Kidney (tissue), 13 donors: ENCODE measurements at regions not wholly inside any gene's neighbourhood (a gene's known extent, or its start where the extent isn't known, plus 50 kb on each side); places are given as distances from the start of the nearest gene placed in this dataset.

Experiments used
- DNase-seq, 5 donors: peaks; one replicate each; pipeline ENCODE4 v3.0.0-alpha.2; 2013 to 2020
- FAIRE-seq: peaks from 2 replicates; lab custom pipeline; 2012; peaks lifted over from hg19 to GRCh38; lab: Jason Lieb, UNC
- H3K27ac ChIP-seq, 2 donors: one replicate each; pipeline ENCODE4 v1.7.0; 2013; ENCODE audit warnings: low read depth in 2 of 2, low read length in 2 of 2, inconsistent platforms in 1 of 2
- H3K27me3 ChIP-seq: one replicate; pipeline ENCODE4 v1.7.1; 2013; ENCODE audit warnings: low read length, inconsistent platforms; ENCODE audit not compliant: control insufficient read depth, insufficient read depth
- H3K36me3 ChIP-seq, 3 donors: one replicate each; pipeline versions ENCODE4 v1.7.0 to v1.7.1; 2013; ENCODE audit warnings: low read length in 3 of 3, control low read depth in 1 of 3, inconsistent platforms in 1 of 3; ENCODE audit not compliant: insufficient read depth in 3 of 3, control insufficient read depth in 2 of 3
- H3K4me1 ChIP-seq, 3 donors: one replicate each; pipeline versions ENCODE4 v1.7.0 to v1.7.1; 2013; ENCODE audit warnings: low read length in 3 of 3, inconsistent platforms in 1 of 3, low read depth in 1 of 3; ENCODE audit not compliant: control insufficient read depth in 2 of 3, insufficient read depth in 2 of 3
- H3K4me3 ChIP-seq, 3 donors: one replicate each; pipeline versions ENCODE4 v1.7.0 to v1.8.1; 2013; ENCODE audit warnings: low read length in 3 of 3, control low read depth in 1 of 3, inconsistent platforms in 1 of 3
- H3K9ac ChIP-seq, 3 donors: one replicate each; pipeline versions ENCODE4 v1.7.0 to v1.7.1; 2013; ENCODE audit warnings: low read length in 3 of 3, control low read depth in 1 of 3, inconsistent platforms in 1 of 3
- H3K9me3 ChIP-seq, 3 donors: one replicate each; pipeline versions ENCODE4 v1.7.0 to v1.7.1; 2013; ENCODE audit warnings: low read length in 3 of 3, control low read depth in 1 of 3, inconsistent platforms in 1 of 3; ENCODE audit not compliant: control insufficient read depth in 2 of 3, insufficient read depth in 1 of 3
- CTCF ChIP-seq: IDR thresholded peaks from 3 replicates; pipeline ENCODE4 v1.5.1; 2012; ENCODE audit warnings: mild to moderate bottlenecking, moderate library complexity, borderline replicate concordance; ENCODE audit not compliant: insufficient read depth; ENCODE audit errors: extremely low read depth
- intact Hi-C: fragments of 100-400 bp; cut with DNase I; formaldehyde crosslinking; loops from one replicate; pipeline ENCODE4 v1.11.1; 2022
- donor health status: control.
- donor health status: control.
- donor health status: control.
- donor health status: control.
- donor health status: control.
- donor health status: DM: yes; HTN: yes; CAD: no.
- donor health status: Normal renal cell carcinoma (clear cell type).

GRCh38 chr3:156764751-156765150, 61.4 kb upstream of the LEKR1 start:
- H3K27ac ChIP-seq: no peak overlapping the region
- FAIRE-seq (no peak), DNase-seq (no peak)
- H3K4me3 ChIP-seq: no peak overlapping the region
- no peaks in the 10 kb centered on the region for H3K36me3 ChIP-seq
- H3K9ac ChIP-seq: no peak overlapping the region
- TF ChIP-seq CTCF: no peak
- no peaks in the 10 kb centered on the region for H3K27me3 ChIP-seq
- peaks cover 0 to 3% (median 0%) of the 10 kb centered on the region in 3 donors for H3K4me1 ChIP-seq
- no peaks in the 10 kb centered on the region for H3K9me3 ChIP-seq
- intact Hi-C loops: no loop called here

- H3K27me3 ChIP-seq: no peaks in the 10 kb centered on the region
- FAIRE-seq: no peak
- DNase-seq: no peak
These were observed 57.8 kb upstream of the LEKR1 start for GRCh38 chr3:156768390-156768789.

GRCh38 chr3:156769721-156770654, 56.2 kb upstream of the LEKR1 start:
- Histone ChIP-seq H3K27ac (no peak overlapping the region), H3K4me1 (peaks cover 0 to 2% (median 0%) of the 10 kb centered on the region in 3 donors), H3K36me3 (no peaks in the 10 kb centered on the region), H3K27me3 (no peaks in the 10 kb centered on the region), H3K4me3 (no peak overlapping the region), H3K9me3 (no peaks in the 10 kb centered on the region), H3K9ac (no peak overlapping the region)
- intact Hi-C loops: no loop called here
- no peak for TF ChIP-seq CTCF
- FAIRE-seq (no peak), DNase-seq (no peak)

More at GRCh38 chr3:156768390-156768789, 57.8 kb upstream of the LEKR1 start:
- Histone ChIP-seq H3K4me3 (no peak overlapping the region), H3K4me1 (peaks cover 0 to 2% (median 0%) of the 10 kb centered on the region in 3 donors), H3K9me3 (no peaks in the 10 kb centered on the region), H3K27ac (no peak overlapping the region), H3K36me3 (no peaks in the 10 kb centered on the region), H3K9ac (no peak overlapping the region)
- intact Hi-C loops: no loop called here
- no peak for TF ChIP-seq CTCF
